ENCODE measurements at regions not wholly inside any gene's neighbourhood (a gene's known extent, or its start where the extent isn't known, plus 50 kb on each side); places are given as distances from the start of the nearest gene placed in this dataset.

DNA sequence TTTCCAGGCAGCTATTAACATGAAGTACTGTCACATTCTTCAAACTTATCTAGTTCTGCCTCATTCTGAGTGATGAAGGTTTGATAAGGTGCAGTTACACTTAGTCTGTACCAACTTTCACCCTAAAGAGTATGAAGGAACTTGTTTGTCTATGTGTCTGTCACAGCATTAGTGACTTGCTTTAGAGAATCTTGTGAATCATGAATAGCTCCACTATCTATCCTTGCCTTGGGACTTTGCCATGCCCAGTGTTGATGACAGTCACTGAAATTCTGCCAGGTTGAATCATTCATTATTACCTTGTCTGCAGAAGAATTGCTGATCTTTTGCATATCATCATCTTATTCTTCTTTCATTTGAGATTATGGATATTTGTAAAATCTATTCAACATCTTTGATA, 50.9 kb upstream of the A1CF start:
- no peak for DNase-seq (ENCODE audit: low read depth)

DNA sequence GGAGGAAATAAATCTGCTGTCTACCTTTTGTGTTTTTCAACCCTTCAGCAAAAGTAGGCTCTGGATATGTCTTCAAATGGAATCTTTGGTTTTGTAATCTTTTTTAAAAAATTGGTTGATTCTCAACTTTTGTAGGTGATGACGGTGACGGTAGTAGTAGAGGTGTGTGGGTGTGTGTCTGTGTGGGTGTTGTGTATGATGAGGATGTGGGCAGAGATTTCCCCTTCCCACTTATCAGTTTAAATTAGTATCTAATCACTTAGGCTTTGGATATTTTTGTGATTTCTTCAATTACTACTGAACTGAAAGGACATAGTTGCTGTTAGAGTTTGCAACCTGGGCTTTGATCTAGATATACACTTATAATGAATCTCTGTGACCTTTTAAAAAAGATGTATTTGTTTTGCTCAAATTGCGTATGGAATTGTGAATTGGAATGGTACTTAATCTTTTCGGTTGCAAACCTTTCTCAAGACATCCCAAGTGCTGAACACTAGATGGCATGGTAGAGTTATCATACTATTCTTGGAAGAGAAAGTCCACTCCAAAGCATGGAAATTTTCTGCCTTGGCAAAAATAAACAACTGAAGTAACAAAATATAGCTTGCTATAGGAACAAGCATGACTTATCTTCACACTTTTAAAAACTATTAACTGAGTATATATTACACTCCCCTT, 51.9 kb upstream of the A1CF start:
- DNase-seq (ENCODE audit: low read depth), result peak; percentile 44

DNA sequence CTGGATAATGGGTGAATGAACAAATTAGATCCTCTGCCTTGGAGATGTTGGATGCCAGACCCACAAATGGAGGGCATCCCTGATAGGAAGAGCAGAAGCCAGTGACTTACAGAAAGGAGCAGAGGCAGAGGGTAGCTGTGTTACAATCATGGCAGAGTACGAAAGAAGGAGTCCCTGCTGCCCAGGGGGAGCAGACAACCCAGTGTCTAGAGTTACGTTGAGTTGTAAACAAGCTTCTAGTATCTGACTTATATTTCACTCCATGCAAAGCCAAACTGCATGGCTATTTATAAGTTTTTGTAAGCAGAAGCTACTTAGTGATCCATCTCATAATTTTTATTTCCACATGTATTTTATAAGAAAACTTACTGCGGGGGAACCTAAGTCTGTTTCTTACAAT, 56.2 kb upstream of the A1CF start:
- no peak for DNase-seq (ENCODE audit: low read depth)

DNA sequence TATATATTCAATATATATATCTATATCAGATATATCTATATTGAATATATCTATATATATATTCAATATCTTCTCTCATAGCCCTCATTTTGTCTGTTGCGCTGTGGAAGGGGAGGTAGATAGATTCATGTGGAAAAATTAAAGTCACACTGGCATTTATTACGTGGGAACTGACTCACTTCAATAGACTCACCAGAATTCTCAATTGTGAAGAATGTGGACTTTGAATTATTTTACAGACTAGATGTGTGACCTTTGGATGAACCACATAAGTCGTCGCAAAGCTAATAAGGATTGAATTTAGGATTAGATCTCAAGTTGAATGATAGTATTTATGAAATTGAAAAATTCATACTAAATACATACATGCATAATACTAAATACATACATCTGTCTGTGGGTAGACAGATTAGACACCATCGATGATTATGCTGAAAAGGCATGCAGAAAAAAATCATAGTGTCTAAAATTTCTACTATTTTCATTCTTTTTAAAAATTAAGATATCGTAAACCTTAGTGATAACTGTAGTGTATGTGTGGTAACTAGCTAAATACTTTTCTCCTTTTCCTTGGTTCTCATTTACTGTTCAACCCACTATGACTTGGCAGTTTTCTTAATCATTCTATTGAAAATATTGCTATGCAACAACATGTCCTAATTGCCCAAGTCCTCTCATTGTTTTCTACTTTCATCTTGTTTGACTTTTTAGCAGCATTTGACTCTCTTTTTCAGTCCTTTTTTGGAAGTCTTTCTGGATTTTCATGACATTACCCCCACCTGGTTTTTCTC, 61.8 kb upstream of the A1CF start:
- no peak for DNase-seq (ENCODE audit: low read depth)

DNA sequence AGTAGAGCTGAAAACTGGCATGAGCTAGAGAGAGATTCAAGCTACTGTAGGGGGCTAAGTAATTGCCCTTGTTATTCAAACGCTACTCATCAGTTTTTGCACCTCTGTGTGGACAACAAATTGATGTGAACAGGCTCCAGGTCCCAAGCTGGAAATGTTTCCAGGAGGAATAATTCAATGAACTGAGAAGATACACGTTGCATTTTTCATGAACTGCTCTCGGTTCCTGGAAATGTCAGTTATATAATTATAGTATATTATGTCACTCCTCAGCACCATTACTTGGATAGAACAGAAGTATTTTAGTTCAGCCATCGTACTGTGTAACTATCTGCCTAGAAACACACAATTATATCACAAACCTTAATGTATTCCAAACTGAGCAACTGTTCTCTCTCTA, 65.9 kb upstream of the A1CF start:
- DNase-seq (ENCODE audit: low read depth), result no peak

DNA sequence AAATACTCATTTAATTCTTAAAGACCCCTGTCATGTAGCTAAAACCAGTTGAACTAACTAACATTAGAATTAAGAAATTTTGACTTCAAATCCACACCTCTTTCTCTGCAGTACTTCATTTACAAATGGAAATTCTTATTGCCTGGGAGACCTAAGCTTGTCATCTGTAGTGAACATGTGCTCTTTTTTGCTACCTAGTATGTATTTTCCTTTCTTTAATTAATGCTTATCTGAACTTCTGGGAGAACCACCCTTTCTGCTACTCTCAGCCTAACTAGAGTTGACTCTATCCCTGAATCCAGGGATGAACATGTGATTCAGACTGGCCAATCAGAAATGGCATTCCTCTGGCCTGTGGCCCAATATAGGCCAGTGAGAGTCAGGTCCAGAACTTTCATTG, 75.9 kb upstream of the A1CF start:
- no peak for DNase-seq (ENCODE audit: low read depth)

DNA sequence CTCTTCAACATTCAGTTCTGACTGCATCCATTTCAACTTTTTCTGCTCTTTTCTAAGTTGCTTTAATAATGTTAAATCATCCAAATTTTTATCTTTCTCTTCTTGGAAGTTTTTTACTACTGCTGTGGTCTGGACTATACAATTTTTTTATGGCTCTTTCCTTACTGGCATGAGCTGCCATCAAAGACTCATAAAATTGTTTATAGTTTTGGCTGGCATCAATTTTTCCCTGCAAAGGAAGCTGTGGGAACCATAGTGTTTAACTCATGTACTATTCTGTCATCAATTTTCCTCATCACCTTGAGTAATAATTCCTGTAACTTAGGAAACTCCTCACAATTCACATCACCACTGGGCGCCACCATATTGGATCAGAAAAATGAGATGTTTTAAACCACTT, 77.6 kb upstream of the A1CF start:
- no peak for DNase-seq (ENCODE audit: low read depth)

DNA sequence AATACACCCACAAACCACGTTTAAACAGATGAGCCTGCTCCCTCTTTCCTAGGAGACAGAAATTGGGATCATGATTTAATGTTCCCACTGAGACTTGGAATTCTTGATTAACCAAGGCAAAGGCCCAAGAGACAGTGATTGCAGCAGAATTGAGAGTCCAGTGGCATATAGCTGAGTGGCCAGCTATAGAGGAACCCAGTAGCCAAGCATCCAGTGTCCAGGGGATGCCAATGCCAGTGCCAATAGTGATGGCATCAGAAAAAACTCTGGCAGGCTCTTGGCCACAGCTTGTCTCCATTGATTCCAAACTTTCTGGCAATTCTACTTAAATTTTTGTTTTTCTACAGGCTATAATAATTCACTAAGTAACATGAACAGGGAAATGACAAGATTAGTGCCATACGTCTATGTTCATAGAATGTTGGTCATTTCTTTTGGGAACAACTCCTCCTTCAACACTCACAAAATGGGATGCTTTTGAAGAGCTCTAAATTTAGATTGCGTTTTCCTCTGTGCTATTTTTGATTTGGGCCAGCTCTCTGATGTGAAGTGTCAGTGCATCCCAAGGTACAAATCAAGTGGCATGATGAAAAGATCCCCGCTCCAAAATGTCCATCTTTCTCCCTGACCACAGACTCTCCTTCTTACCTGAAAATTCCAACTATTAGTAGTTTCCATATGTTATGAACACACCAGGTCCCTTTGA, 83.1 kb upstream of the A1CF start:
- DNase-seq (ENCODE audit: low read depth), result no peak

DNA sequence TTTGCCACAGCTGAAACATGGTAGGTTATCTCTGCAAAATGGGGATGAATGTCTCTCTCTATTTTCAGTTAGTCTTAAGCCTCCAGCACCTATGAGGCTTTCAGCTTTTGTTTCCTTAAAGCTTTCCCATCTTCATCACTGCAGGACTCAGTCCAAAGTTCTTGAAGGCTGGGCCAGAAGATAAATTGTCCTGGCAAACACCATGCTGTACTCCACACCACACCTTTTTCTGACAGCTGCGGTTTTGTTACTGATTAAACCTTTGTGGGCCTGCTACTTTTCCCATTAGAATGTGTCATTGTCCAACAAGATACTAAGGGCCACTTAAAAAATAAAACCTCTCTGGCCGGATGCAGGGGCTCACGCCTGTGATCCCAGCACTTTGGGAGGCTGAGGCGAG, 87.2 kb upstream of the A1CF start:
- no peak for DNase-seq (ENCODE audit: low read depth)

DNA sequence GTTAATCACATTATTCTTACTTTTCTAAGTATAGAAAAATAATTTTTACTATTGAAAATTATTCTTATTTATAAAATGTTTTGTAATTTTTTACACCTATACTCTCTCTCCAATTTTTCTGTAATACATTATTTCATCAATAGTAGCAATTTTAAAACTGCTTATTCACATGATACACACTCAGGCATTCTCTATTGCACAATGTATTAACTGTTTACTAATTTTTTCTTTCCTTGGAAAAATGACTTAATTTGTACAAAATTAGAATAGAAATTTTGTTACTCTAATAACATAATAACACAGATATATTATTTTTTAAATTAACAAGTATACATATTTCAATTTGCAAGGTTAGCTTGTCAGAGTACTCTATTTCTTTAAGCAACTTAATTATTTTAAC, 92.9 kb upstream of the PRKG1 start:
- DNase-seq (ENCODE audit: low read depth), result no peak

DNA sequence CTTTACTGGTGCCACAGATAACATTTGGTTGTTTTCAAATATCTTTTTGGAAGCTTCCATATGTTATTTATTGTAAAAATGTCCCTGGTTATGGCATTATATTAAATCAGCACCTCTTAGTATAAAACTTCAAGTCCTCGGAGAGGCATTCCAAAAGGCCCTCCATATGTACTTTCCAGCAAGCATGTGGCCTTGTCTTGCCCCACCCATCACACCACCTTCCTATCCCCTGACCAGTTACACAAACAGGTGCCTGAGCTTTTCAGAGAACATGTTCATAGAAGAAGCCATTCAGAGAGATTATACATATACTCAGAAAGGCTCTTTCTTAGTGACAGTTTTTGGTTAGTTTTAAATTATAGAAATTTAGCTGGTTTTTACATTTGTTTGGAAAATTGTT, 92.4 kb upstream of the PRKG1 start:
- DNase-seq (ENCODE audit: low read depth), result no peak

DNA sequence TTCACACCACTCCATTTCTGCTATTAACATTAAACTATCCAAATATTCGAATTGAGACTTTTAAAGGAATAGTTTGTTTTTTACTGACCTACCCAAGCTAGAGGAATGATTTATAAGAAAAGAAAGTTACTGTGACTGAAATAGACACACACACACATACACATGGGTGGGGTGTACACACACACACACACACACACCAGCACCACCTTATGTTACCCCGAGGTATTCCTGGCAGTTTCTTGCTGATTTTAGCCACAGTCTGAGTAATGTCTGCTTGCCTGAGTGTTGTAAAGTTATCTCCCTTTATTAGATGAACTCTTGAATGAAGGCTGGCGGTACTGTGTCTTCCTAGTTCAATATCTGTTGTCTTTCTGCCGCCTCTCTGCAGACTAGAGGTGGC, 91.3 kb upstream of the PRKG1 start:
- no peak for DNase-seq (ENCODE audit: low read depth)

DNA sequence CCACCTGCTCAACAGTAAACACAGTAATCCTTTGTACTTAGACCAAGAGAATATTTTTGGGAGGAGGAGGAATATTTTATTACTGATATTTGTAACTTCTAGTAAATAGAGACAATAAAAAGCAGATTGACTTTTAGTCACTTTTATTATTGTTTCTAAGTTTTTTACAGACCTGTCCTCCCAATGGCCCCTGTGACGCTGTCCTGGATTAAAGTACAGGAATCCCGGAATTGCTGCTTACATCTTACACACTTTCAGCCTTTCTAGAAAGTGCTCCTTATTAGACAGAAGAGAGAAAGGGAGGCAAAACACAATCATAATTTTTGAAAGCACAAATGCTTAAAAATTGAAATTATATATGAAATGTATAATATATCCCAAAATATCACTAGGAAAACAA, 86.4 kb upstream of the PRKG1 start:
- DNase-seq (ENCODE audit: low read depth), result no peak

DNA sequence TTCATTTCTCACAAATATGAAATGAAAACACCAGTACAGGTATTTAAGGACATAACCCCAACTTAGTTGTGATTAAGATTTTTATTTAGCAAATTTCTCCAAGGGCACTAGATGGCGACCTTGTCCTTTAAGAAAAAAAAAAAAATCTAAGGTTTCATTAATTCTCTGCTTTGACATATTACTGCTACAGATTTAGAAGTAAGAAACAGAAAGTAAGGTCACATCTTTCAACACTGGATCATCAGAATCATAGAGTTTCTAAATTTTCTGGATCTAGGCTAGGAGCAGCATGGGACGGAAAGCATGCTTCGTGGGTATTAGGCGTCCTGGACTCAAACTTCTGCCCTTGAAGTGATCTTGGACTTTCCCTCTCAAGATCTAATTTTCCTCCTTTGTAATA, 85.5 kb upstream of the PRKG1 start:
- DNase-seq (ENCODE audit: low read depth), result no peak

DNA sequence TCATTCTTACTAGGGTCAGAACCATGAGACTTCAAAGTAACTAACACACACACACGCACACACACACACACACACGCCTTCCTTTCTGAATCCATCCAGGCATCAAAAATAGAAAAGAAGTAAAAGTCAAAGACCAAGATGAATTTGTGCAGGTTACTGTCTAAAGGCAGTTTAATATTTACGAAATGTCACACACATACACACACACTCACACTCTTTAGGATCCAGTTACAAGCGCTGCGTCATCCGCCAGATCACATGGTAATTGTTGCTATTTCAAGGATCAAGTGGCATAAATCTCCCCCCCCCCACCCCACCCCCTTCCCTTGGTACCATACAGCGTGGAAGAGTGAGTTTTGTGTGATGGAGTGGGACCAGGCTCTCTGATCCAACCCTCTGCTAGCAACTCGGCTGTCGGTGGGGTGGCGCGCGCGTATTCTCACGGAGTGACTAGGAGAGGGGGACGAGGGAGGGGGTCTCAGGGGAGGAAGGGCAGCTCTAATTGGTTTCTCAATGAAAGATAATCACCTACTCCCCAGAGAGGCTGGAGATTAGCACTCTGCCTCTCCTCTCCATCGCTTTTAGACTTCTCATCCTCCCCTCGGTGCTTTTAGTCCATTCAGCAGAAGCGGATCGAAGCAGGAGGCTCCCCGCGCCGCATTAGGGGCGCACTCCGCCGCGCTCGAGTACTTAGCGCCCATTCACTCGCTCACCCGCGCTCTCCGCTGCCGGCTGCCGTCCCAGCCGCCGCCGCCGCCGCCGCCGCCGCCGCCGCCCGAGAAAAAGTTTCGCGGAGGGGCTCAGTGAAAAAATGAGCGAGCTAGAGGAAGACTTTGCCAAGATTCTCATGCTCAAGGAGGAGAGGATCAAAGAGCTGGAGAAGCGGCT, 83.5 kb upstream of the PRKG1 start:
- DNase-seq (ENCODE audit: low read depth), result no peak

DNA sequence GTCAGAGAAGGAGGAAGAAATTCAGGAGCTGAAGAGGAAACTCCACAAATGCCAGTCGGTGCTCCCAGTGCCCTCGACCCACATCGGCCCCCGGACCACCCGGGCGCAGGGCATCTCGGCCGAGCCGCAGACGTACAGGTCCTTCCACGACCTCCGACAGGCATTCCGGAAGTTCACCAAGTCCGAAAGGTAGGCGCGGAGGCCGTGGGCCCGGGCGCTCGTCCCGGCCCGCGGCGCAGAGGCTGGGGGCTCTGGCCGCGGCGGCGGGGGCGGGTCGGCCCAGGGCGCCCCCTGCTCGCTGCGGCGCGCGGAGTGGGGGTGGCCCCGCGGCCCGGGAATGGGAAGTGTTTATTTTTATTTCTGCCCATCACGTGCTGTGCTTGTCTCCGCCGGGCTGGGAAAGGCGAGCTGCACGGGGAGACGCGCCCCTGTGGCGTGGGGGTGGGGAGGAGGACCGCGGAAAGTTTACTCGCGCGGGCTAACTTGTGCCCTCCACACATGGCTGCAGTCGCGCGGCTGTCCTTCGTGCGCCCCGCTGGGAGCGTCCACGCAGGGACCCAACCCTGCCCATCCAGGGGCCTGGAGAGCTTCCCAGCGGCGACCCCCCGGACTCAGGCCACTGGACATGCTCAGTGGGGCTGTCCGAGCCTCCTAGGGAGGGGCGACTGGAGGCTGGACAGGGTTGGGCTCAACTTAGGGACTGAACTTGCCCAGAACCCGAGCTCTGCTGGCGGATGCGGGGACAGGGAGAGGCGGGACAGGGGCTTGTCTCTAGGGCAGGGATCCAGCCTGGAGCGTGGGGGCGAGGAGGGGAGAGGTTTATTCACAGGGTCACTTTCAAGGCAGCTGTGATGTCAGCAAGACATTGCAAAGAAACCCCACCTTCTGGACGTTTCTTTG, 82.6 kb upstream of the PRKG1 start:
- no peak for DNase-seq (ENCODE audit: low read depth)

DNA sequence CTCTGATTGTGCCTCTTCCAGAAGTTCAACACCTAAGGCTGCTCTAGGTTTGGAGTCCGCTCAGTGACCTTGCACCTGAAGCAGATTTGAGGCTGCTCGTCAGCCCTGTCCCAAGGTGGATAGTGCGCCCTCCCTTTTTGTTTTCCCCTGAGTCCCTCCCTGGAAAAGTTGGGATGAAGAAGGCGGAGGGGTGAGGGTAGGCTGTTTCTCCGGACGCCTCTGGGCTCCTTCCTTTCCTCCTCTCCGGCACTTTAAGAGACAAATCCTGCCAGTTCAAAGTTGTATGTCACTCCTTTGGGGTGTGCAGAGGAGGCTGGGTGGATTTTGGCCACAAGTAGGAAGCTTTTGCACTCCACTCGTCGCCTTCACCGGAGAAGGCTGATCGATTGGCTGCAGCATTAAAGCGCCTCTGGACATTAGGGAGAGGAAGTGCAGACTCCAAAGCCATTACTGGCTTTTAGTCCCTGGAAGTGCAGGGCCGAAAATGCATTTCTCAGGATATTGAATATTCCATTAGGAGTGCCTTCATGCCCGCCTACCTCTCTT, 81.9 kb upstream of the PRKG1 start:
- DNase-seq (ENCODE audit: low read depth), result no peak

DNA sequence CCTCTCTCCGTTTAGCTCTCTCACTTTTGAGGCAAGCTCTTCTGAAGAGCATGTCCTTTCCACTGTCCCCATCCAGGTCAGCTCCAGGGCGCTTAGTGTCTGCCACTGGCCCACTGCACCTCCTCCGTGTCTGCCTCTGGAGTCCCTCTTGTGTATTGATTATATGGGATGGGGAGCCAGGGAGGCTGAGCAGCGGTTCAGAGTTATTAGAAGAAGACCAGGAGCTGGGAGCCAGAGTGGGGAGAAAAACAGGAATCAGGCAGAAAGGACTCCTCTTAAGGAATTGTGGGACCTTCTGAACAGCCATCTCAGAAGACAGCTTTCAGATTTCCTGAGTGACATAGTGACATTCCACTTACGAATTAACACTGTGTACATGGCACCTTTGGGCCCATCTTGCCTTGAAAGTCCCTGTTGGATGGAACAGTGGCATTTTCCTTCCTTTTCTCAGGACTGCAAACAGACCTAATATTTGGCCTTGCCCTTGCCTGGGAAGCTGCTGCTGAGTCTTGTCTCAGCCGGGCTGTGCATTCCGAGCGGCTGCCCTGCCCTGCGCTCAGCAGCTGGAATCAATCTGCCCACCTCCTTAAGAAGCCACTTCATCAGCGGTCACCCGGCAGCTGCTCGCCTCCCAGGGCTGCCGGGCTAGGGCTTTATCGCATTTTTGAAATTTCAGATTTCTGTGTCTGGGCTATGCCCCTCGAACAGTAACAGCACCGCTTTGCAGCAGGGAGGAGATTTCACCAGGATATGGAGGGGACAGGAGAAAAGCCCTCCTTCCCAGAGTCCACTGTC, 81.1 kb upstream of the PRKG1 start:
- no peak for DNase-seq (ENCODE audit: low read depth)

DNA sequence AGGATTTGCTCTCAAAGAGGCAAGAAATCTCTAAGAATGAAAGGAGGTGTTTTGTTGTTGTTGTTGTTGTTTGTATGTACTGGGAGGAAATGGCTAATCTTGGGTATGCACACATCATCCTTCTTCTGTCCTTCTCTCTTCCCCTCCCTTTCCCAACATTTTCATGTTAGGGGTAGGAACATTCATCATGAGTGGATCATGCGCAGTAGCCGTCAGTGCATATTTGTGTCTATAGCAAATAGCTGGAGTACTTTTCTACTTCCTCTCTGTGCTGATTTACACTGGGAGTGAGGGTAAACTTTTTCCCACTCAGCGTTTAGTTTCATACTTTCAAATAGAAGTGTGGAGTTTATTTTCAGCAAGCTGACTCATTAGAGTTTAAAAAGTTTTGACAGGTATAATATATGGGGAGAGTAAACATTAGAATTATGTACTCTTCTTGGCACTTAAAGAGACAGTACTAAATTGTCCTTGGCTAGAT, 80.5 kb upstream of the PRKG1 start:
- DNase-seq (ENCODE audit: low read depth), result no peak

DNA sequence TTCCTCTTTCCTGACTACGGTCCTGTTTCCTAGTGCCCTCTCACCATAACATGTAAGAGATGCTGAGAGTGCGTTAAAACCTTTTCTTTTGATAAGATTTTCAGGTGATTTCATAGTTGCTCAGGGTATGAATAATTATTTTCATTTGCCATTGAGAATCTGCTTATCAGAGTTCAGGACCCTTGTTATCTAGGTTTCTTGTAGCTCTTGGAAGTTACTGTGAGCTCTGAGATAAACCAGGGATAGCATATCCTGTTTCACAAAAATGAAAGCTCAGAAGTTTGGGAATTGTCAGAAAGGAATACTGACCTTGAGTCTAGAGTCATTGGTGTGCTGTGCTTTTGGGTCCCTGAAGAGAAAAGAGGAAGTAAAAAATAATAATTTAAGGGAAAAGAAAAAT, 76.8 kb upstream of the PRKG1 start:
- DNase-seq (ENCODE audit: low read depth), result no peak
